ENCODE measurements at regions not wholly inside any gene's neighbourhood (a gene's known extent, or its start where the extent isn't known, plus 50 kb on each side); places are given as distances from the start of the nearest gene placed in this dataset.
A peak's percentile ranks its signal among the peaks of the same experiment; 100 is the strongest.

DNA sequence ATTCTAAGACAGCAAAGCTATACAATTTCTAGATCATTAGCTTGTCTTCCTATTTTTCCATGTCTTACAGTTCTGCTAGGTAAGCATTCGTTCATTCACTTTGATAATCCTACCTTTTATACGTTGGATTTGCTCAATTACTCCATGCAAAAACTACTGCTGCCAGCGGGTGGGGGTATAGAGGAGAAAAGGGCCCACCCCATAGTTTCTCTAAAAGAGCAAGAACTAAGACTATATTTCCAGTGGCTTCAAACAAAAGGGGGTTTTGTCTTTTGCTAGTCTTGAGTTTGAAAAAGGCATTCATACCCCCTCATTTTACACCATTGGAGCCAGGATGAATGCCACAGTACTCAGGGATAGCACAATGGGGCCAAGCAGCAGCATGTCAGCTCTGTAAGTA lies 155.7 kb downstream of the WT1 start:
- no peak for DNase-seq

DNA sequence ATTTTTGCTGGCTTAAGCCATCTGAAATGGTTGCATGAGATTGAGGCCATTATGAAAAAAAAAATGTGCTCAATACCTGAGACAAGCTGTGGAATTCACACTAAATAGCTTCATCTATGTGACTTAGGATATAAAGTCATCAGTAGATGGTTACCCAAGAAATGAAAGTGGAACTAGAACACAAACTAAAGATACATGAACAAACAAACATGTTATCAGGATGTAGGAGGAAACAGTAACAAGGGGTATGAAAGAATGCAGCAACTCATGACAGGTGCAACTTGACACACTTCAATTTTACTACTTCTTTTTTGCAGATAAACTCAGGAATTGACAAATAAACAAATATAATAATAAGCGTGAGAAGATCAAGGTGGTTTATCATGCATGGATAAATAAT lies 155.0 kb downstream of the WT1 start:
- no peak for DNase-seq

DNA sequence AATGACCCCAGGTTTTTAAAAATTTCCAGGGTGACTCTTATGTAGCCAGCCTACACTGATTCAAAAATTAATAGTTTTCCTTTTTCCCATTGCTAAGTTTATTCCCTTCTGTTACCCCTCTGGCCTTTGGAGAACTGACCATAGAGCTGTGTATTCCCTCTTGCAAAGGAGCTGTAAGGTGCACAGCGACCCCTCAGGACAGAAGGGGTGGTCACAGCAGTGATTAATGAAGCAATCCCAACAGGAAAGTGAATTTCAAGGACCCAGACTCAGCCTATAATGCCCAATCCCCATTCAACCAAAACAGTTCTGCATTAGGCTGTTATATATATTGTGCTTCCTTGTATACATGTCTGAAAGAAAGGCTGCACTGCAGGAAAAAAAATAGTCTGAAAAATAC lies 147.1 kb downstream of the WT1 start:
- DNase-seq: no peak

DNA sequence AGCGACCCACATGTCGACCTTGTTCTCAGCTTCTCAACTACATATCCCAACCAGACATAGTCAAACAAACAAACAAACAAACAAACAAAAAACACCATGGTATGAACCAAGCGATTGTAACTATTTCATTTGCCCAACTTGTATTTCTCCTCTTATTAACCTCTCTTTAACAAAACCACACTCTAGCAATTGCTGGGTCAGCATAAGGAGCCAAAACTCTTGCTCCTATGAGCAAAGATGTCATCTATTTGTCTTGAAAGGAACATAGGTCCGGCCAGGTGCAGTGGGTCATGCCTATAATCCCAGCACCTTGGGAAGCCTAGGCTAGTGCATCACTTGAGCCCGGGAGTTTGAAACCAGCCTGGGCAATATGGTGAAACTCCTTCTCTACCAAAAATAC lies 145.6 kb downstream of the WT1 start:
- no peak for DNase-seq

DNA sequence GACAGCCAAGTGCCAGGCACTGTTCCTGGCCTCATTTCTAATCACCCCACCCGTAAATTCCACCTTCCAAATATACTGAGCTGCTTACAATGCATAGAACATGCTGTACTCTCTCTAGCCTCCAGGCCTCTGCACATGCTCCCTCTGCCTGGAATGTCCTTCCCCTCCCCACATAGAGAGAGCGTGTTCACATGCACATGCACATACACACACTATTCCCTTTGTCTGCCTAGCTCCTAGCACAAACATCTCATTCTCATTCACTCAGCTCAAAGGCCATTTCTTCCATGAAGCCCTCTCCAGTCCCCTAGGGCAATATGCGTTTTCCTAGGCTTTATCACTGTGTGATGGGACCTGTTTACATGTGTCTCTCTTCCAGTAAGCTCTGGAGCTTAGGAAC lies 144.6 kb downstream of the WT1 start:
- DNase-seq: no peak

DNA sequence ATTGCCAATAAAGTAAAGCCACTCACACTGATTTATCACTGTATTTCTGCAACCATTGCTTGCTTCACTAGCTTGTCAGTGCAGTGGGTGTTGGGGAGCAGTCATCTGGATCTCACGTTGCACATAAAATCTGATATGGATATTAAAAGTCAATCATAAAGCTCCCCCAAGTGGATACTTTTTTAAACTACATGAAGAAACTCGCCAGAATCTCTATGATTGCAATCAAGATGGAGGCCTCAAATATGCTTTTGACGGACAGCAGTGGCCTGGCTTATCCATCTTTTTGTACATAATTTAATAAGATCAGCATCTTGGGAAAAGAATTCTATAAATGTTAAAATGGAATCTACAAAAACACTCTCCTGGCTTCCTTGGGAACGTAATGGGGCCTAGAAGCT lies 137.7 kb downstream of the WT1 start:
- DNase-seq: no peak

DNA sequence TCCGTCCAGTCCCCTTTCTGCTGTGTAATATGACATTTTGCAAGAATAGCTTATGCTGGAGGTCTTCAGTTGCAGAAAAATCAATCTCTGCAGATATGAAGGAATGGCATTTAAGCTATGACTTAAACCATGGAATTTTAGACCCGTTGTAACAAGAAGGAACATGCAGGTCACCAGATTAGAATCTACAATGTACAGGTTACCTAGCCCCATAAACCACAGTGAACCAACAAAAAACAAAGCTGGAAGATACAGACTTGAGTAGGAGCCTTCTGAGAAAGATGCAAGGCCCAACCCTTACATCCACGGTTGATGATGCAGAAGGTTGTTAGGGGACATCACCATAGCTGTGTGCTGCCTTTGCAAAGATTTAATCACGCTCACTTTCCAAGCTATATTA lies 132.5 kb downstream of the WT1 start:
- no peak for DNase-seq

DNA sequence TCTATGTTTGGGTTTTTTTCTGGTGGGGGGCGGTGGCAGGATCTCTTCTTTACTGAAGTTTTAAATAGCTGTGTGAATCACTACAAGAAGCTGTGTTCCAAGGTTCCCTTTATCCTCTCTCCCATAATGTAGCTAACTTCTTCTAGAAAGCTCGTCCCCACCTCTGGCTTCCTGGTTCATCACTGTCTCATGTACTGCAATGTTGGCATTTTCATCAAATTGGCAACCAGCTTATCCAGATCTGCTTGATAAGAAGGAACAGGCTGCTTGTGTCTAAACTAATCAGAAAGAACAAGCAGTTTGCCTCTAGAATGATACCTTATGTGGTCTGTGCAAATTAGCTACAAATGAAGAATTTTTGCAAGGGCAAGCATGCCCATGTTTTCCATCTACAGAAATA lies 130.8 kb downstream of the WT1 start:
- no peak for DNase-seq

DNA sequence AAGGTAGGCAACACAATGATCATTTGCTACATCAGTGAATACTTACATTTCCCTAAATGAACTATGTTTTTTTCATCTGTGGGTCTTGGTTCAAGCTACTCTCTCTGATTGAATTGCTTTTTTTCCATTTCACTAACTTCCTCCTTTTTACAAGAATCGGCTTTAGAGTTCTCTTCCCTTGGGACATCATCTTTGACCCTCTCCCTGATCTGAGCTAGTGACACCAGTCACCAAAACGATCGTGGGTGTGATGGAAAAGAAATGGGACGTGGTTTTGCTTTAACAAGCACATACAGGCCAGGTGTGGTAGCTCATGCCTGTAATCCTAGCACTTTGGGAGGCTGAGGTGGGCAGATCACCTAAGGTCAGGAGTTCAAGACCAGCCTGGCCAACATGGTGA lies 129.9 kb downstream of the WT1 start:
- no peak for DNase-seq

DNA sequence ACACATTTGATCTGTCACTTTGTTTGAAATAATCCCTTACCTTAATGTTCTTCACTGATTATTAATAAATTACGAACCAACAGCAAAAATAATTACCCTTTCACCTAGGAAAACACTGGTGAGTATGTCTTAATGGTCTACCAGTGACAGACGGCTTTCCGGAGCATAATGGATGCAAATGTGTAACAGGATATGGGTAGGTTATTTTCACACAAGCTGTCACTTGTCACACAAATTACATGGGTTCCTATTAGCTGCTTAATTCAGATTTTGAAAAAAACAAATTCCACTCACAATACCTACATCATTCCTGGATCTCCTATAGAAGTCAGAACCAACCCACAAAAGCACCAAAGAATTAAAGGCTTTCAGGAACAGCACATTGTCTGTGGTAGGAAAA lies 127.9 kb downstream of the WT1 start:
- no peak for DNase-seq

DNA sequence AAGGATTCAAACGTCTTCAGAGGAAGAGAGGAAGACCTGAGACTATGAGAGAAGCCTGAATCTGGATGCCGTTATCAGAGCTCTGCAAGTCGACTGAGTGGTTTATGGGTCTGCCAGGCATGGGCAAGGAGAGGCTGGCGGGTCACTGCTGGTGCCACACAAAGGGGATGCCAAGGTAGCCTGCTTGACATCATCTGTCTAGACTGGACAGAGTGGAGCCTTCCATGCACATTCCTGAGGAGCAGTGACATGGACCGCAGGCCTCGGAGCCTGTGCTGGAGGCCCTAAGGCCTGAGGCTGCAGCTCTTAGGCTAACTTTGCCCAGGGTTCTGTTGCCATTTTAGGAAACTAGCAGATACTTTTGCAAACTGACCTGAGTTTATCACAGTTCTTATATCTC lies 127.4 kb downstream of the WT1 start:
- DNase-seq: no peak

DNA sequence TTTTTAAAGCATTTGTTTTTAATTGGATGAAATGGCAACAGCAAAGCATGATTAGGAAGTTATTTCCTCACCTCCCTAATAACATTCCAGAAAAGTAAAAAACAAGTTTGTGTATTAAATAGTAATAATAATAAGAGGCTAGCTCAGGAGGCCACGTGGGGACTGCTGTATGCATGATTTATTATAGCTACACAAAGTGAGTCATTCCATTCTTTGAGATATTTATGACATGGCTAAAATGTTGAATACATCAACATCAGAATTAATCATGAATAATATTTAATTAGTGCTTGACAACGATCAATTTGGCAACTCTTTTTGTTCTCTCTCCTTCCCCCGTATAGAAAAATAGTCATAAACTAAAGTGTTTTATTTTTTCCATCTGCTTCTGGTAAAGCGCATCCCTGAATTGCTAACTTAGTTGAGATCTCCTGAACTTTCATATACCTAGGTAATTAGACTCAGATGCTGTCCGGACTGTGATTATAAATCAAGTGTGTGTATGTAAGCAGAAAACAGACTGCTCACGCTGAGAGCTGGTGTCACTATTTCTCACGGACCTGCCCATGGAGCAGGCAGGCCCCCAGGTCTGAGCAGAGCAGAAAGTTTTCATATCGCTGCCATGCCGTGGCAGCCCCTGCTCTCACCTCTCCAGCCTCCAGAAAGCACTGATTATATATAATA lies 125.7 kb downstream of the WT1 start:
- no peak for DNase-seq

DNA sequence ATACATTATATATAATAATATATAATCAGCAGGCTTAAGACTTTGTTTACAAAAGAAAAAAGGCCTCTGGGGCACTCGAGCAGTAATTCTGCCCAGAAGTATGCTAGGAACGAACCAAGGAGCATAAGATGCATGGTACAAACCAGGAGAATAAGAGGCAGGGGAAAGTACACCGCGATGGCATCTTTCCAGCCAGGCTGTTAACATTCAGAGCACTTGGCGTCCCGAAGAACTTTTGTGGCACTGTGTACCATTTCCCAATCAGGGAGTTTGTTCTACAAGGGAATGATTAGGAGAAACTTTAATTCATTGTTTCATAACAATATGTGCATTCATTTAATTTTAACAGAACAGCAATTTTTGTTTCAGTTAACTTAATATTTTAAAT lies 125.1 kb downstream of the WT1 start:
- DNase-seq: no peak

DNA sequence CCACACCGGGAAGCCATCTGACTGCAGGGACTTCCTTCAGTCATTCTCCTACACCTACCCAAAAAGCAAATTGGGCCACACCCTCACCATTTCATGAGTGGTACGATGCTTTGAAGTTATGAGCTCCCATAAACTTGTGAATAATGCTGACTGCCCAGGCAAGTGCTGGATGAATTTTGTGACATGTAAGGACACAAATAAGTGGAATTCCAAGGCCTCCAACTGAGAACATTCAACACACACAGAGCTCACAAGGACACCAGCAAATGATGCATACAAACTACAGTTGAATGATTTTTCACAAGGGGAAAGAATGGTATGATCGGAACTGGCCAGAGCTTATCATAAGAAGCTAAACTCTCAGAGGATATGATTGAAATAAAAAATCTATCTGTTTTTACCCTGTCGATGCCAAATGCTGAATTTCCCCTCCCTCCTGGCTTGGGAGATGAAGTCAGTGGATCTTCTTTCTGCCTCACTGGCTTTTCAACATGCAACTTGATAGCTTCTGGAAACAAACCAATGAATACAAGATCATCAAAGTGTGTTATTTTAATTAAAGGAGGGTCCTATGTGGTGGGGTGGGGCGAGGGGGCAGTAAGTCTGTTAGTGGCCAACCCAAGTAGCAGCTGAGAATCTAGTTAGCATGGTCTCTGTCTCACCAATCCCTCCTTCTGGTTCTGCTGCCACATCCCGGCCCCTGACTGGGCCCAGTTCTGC lies 123.8 kb downstream of the WT1 start:
- DNase-seq: no peak

DNA sequence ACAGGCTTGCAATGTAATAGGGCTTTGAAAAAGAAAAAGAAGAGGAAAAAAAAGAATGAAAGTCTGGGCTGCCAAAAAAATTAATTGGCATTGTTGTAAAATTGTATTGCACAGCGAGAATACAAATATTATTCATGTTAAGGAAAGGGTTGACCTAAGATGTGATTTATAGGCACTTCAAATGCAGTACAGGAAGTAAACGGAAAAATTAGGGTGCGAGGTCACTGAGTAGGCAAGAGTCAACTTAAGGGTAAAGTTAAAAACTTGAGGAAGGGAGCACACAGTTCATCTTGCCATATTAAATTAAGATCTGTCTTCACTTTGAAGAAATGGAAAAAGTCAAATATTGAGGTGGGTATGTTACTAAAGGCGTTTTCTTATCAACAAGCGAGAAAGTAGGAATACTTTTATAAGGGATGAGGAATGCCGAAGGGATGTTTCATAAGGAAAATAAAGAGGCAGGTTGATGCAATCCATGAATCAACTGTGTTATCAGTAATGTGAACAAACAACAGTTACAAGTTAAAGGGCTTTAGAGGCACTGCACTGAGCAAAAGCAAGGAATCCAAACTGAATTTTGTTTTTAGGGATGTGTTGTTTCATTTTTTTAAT lies 123.0 kb downstream of the WT1 start:
- no peak for DNase-seq

DNA sequence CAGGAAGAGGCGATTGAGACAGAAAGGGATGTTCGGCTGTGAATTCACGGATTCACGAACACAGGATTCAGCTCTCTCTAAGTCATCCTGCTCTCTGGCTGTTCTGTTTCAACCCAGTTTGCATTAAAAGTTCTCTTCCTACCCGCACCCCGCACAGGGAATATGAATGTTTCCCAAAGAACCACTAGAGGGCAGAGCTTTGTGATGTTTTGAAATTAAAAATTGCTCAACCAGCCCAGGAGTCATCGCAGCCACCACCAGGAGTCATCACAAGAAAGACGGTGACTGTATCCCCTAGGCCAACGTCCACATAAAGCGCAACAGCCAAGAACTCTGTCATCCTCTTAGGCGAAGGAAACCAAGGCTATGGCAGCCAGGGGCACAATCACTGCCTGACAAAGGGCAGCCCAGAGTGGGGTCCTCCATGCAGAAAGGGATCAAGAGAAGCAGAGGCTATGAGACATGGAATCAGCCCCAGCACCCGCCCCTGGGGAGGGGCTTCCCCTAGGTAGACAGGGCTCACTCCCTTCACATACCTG lies 122.4 kb downstream of the WT1 start:
- peak; percentile 64 for DNase-seq

DNA sequence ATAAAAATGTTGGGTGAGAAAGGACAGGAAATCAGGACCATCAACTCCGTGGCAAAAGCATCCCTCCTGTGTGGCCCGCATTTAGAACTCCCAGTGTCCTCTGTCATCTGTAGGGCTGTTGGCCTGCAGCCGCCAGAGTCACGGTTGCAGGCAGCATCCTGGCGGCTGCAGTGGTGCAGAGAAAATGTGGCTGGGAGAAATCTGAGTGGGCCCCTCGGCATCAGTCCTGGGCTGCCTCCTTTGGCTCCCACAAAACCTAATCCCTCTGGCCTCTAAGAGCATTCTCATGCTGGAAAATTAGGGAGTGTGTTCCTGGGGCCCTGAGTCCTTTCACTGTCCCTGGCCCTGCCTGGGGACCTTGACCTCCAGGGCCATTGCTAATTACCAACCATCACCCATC lies 121.9 kb downstream of the WT1 start:
- no peak for DNase-seq

DNA sequence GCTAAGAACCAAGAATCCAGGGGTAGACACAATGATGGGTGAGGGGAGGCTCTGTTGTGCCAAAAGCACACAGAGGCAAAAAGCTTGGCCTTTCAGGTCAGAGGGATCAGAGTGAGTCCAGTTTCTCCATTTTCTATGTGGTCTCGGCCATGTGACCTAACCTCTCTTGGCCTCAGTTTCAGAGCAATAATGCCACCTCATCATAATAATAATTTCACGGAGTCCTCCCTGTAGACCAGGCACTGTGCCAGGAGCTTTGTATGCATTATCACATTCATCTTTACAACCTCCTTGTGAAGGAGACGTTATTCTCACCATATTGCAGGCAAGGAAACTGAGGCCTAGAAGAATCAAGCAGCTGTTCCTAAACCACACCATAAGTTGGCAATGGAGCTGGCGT lies 120.2 kb downstream of the WT1 start:
- no peak for DNase-seq

DNA sequence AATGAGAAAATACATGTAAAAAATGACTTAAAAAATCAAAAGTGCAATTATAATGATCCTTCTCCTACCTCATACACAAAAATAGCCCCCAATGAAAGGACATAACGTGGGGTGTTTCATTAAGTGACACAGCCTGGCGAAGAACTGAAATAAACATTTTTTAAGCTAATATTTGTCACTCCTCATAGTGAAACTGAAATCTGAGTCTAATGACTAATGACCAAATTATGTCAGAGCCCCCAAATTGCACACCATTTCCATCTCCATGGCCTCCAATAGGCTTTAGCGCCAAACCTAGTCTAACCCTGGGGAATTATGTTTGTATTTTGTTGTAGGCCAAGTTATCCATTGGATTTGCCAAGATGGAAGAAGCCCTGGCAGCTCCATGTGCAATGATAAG lies 119.1 kb downstream of the WT1 start:
- DNase-seq: no peak

DNA sequence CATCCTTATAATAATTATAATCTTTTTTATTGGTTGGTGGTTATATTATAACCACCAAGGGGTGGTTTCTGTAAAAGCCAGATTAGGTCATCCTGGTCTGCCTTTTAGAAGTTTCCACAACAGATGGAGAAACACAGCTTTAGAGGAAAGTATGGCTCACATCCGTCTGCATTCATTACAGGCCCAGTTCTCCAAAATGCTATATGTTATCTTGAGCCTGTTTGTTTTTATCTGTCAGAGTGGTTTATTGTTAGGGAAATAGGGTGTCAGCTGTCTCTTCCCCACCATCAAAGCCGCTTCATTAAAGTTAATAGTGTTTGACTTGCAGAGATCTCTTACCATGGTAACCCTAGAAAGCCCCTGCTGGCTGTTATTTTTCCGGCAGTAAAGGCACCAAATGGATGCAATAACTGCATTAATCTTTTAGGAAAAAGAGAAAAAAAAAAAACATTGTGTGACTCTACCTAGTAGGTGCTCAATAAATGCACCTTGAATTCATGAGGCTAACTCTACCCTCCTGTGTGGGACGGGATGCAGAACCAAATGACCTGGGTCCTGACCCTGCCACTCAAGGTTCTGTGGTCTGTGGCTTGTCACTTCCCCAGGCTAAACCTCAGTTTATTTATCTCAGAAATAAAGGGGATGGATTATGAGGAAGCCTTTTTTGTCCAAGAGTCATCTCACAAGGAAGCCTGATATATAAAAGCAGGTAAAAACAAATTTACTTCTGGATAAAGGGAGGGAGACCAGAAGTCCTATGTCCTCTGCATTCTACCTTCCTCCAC lies 118.3 kb downstream of the WT1 start:
- DNase-seq: no peak

DNA sequence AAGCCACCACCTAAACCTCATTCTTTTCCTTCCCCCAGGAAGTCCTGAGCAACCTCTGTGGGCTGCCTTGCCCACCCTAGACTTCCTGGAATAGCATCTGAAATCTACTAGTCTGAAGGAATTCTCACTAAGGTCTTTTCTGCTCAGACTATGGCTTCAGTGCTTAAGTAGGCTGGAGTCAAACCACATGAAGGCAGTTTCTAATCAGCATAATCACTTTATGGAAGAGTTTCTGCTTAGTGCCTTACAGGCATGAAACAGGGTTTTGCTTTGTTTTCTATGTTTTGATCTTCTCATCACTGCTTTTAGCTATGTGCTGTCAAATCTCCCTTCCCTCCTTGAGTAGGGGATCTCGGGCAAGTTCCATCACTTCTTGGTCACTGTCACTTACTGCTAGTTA lies 117.7 kb downstream of the WT1 start:
- no peak for DNase-seq

DNA sequence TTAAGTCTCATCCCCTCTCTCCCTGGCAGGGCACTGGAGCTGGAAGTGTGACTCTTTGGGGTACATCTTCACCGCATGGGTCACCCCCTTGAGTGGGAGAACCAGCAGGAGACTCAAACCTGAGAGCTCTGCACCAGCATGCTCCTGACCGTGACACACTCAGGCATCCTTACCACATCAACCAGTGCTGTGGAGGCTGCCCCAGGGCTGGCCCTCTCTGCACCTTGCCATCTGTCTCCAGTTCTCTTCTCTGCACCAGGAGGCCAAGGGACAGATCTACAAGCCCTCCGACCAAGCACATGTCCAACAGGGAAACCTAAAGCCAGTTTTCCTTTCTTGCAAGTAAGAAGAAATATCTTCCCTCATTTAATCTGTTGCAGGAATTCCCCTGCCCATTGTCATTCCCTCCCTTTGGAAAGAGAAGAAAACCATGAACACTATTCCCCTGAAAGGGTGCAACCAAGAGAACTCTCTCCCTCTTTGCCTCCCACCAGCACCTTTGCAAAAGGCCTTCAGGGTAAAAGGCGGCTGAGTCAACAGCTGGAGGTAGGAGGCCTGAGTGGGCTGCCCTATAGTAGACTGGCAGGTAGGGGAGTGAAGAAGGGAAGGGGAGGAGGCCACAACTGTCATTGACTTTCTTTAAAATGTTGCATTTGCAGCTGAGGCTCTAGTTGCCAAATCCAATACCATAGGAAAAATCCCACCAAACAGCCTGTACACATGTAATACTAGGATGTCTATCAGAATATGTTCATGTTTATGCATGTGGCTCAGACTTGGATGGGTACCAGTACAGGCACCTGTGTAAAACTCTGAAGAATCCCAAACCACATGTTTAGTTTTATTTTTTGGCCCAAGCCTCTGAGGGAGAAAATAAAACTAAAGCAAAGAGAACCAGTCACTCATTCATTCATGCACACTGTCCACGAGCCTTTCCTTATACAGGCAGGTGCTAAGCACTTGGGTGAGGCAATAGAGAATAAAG lies 117.0 kb downstream of the WT1 start:
- DNase-seq: no peak
